ENCODE measurements at regions not wholly inside any gene's neighbourhood (a gene's known extent, or its start where the extent isn't known, plus 50 kb on each side); places are given as distances from the start of the nearest gene placed in this dataset.

DNA sequence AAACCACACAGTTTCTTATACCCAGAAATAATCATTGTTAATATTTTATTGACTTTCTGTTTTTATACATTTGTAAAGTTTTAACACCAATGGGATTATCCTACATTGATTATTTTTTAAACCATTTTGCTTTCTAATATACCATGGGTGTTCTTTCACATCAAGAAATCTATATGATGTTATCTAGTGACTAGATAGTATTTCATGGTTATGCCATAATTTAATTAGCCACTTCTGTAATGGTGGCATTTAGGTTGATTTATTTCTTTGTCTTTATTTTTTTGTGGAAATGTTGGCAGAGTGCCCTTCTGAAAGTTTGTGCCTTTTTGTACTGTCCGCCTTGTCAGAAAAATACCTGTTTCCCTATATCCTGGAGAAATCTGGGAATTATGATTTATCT is 193.3 kb downstream of the CEP135 start:
- TF ChIP-seq, protein P1, sequence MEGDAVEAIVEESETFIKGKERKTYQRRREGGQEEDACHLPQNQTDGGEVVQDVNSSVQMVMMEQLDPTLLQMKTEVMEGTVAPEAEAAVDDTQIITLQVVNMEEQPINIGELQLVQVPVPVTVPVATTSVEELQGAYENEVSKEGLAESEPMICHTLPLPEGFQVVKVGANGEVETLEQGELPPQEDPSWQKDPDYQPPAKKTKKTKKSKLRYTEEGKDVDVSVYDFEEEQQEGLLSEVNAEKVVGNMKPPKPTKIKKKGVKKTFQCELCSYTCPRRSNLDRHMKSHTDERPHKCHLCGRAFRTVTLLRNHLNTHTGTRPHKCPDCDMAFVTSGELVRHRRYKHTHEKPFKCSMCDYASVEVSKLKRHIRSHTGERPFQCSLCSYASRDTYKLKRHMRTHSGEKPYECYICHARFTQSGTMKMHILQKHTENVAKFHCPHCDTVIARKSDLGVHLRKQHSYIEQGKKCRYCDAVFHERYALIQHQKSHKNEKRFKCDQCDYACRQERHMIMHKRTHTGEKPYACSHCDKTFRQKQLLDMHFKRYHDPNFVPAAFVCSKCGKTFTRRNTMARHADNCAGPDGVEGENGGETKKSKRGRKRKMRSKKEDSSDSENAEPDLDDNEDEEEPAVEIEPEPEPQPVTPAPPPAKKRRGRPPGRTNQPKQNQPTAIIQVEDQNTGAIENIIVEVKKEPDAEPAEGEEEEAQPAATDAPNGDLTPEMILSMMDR (conservative IDR thresholded peaks at IDR 0.05) = no peak
- TF ChIP-seq EZH2 (IDR thresholded peaks at IDR 0.05; ENCODE audit: low read depth) = no peak
